Activated CD4-positive, alpha-beta T cell treated with anti-CD3 and anti-CD28 coated beads for 4 hours (primary cell): ENCODE measurements at regions not wholly inside any gene's neighbourhood (a gene's known extent, or its start where the extent isn't known, plus 50 kb on each side); places are given as distances from the start of the nearest gene placed in this dataset.

Experiments used
- DNase-seq, 2 donors: peaks; one replicate each; pipeline ENCODE4 v3.0.0-alpha.2; 2020

GRCh38 chr5:8870349-8870958, 675.4 kb downstream of the SEMA5A start:
- DNase-seq = no peak

- DNase-seq = no peak
Measured at GRCh38 chr5:8870959-8871355, 674.9 kb downstream of the SEMA5A start.

GRCh38 chr5:8871446-8871845, 674.4 kb downstream of the SEMA5A start:
- DNase-seq = no peak

- DNase-seq = no peak
Measured at GRCh38 chr5:8875722-8876121, 670.2 kb downstream of the SEMA5A start.

GRCh38 chr5:8879248-8879647, 666.6 kb downstream of the SEMA5A start:
- no peak for DNase-seq

GRCh38 chr5:8884029-8884428, 661.8 kb downstream of the SEMA5A start:
- DNase-seq = no peak

- DNase-seq = no peak
Measured at GRCh38 chr5:8892926-8893325, 652.9 kb downstream of the SEMA5A start.

- DNase-seq = no peak
Measured at GRCh38 chr5:8894031-8894430, 651.8 kb downstream of the SEMA5A start.

- no peak for DNase-seq
Measured at GRCh38 chr5:8895062-8895461, 650.8 kb downstream of the SEMA5A start.

- DNase-seq = no peak
Measured at GRCh38 chr5:8895599-8895998, 650.3 kb downstream of the SEMA5A start.

- DNase-seq = no peak
Measured at GRCh38 chr5:8897316-8897715, 648.6 kb downstream of the SEMA5A start.

- DNase-seq = no peak
Measured at GRCh38 chr5:8905021-8905420, 640.9 kb downstream of the SEMA5A start.

- DNase-seq = no peak
Measured at GRCh38 chr5:8906303-8906967, 639.4 kb downstream of the SEMA5A start.

- no peak for DNase-seq
Measured at GRCh38 chr5:8907168-8907868, 638.6 kb downstream of the SEMA5A start.

- DNase-seq = no peak
Measured at GRCh38 chr5:8908055-8908683, 637.7 kb downstream of the SEMA5A start.

GRCh38 chr5:8912106-8912505, 633.8 kb downstream of the SEMA5A start:
- no peak for DNase-seq

- DNase-seq = no peak
Measured at GRCh38 chr5:8913522-8913921, 632.4 kb downstream of the SEMA5A start.

GRCh38 chr5:8919096-8919495, 626.8 kb downstream of the SEMA5A start:
- DNase-seq = no peak

- no peak for DNase-seq
Measured at GRCh38 chr5:8923526-8923925, 622.3 kb downstream of the SEMA5A start.

GRCh38 chr5:8924054-8924793, 621.7 kb downstream of the SEMA5A start:
- no peak for DNase-seq

GRCh38 chr5:8930021-8930420, 615.9 kb downstream of the SEMA5A start:
- no peak for DNase-seq

- DNase-seq = no peak
Measured at GRCh38 chr5:8934455-8934854, 611.4 kb downstream of the SEMA5A start.

GRCh38 chr5:8940934-8941333, 604.9 kb downstream of the SEMA5A start:
- DNase-seq = no peak
